SH-SY5Y (cell line): ENCODE measurements at regions not wholly inside any gene's neighbourhood (a gene's known extent, or its start where the extent isn't known, plus 50 kb on each side); places are given as distances from the start of the nearest gene placed in this dataset.

Experiments used
- GATA2 ChIP-seq: IDR thresholded peaks from 2 replicates; pipeline ENCODE4 v1.6.1; 2011; ENCODE audit warnings: mild to moderate bottlenecking, low read depth, low read length
- GATA3 ChIP-seq: IDR thresholded peaks from 2 replicates; pipeline ENCODE4 v1.6.1; 2011; ENCODE audit warnings: low read depth, mild to moderate bottlenecking, low read length, moderate library complexity

DNA sequence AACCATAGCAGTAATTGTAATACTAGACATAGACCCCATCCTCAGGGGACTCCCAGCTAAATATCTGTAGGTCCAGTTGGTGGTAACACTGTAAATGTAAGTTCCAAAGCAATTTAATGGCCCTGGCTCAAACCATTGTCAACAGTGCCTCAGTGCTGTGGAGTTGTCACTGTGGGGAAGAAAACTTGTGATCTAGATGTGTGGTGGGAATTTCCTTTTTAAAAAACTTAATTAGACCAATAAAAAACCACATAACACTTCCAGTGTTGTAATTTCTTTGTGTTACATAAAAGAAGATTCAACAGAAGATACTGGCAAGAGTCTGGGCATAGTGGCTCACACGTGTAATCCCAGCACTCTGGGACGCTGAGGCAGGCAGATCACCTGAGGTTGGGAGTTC, 138.6 kb upstream of the UMPS start:
- no peak for TF ChIP-seq GATA2
- TF ChIP-seq GATA3 = no peak
